Heart right ventricle (tissue), 16 donors: ENCODE measurements at regions not wholly inside any gene's neighbourhood (a gene's known extent, or its start where the extent isn't known, plus 50 kb on each side); places are given as distances from the start of the nearest gene placed in this dataset.

Experiments used
- ATAC-seq, 8 donors: fragments of 200-7000 bp; cut with Tn5 transposase; one replicate each; pipeline ENCODE4 v1.9.1; 2020; ENCODE audit warnings: mild to moderate bottlenecking in 8 of 8, moderate library complexity in 8 of 8, moderate number of reproducible peaks in 1 of 8
- DNase-seq, 2 donors: peaks; one replicate each; pipeline ENCODE4 v3.0.0-alpha.2; 2020
- H3K27ac ChIP-seq, 10 donors: fragments of 200-600 bp; sonication (generic) in 2 of 10; one replicate each; pipeline versions ENCODE4 v1.5.0 to v1.8.0; 2020 to 2022; ENCODE audit warnings: mild to moderate bottlenecking in 3 of 10
- H3K27me3 ChIP-seq, 7 donors: fragments of 200-600 bp; one replicate each; pipeline ENCODE4 v1.8.0; 2021 to 2022; ENCODE audit warnings: mild to moderate bottlenecking in 2 of 7
- H3K36me3 ChIP-seq, 9 donors: fragments of 200-600 bp; sonication (generic) in 1 of 9; one replicate each; pipeline versions ENCODE4 v1.5.0 to v1.8.0; 2020 to 2022; ENCODE audit warnings: mild to moderate bottlenecking in 2 of 9
- H3K4me1 ChIP-seq, 9 donors: fragments of 200-600 bp; sonication (generic) in 1 of 9; one replicate each; pipeline versions ENCODE4 v1.5.0 to v1.8.0; 2020 to 2022; ENCODE audit warnings: mild to moderate bottlenecking in 4 of 9
- H3K4me3 ChIP-seq, 10 donors: fragments of 200-600 bp; sonication (generic) in 2 of 10; one replicate each; pipeline versions ENCODE4 v1.5.0 to v1.8.0; 2020 to 2022; ENCODE audit warnings: mild to moderate bottlenecking in 7 of 10, moderate library complexity in 2 of 10
- H3K9me3 ChIP-seq, 11 donors: fragments of 200-600 bp in 10 of 11; sonication (generic) in 2 of 11; one replicate each; pipeline versions ENCODE4 v1.5.0 to v1.8.0; 2013 to 2022; ENCODE audit warnings: mild to moderate bottlenecking in 2 of 11, control low read depth in 1 of 11, moderate library complexity in 1 of 11
- CTCF ChIP-seq, 9 donors: fragments of 200-600 bp; sonication (generic) in 2 of 9; IDR thresholded peaks; one replicate each; pipeline versions ENCODE4 v1.5.0 to v1.8.0; 2021 to 2022; ENCODE audit warnings: antibody characterized with exemption in 9 of 9, mild to moderate bottlenecking in 5 of 9, moderate library complexity in 1 of 9
- WGBS, 2 donors: extraction: QIAGEN DNeasy Blood & Tissue Kit; methylation state at CpG; one replicate each; pipeline ENCODE4 v1.1.7; 2013; ENCODE audit warnings: inconsistent platforms in 1 of 2; 5-methylcytosine and 5-hydroxymethylcytosine counted together
- intact Hi-C, 10 donors: fragments of 100-400 bp; cut with DNase I; formaldehyde crosslinking; loops; one replicate each; pipeline versions ENCODE4 v1.11.1 to v1.14.2; 2022
- donor health status: Arrhythmogenic right ventricular cardiomyopathy.
- donor health status: ischemic (EF 13 %, LVEDD 7.1; RV severe dilation, severe dysfunction).
- donor health status: healthy with polysubstance abuse.
- donor health status: DM: no; HTN: yes; CAD: no.
- donor health status: DM: no; HTN: no; CAD: no.
- donor health status: ischemic (EF 25% LVEDD 6.9; RV normal size, moderate dysfunction).
- donor health status: ischemic (EF 25% LVEDD 5.7; RV mildly dilated, moderate dysfunction).
- donor health status: healthy.
- donor health status: DM: yes; HTN: yes; CAD: no.
- donor health status: Ischemic cardiomyopathy.
- donor health status: ischemic (EF 35%, LVEDD 5.7; RV mildly dilated, moderate dysfunction).
- donor health status: nonischemic (EF 11% LVEDD 7.7; RV severe dilation, severe dysfunction).
- donor health status: DM: yes; HTN: yes; CAD: no.
- donor health status: PGD.
- donor health status: ischemic (EF 29% LVEDD 5.4; RV normal size, mild dysfunction).
- donor health status: nonischemic (EF 23%, LVEDD 6.1; RV moderate dilation, normal function).

- ATAC-seq (no peak), DNase-seq (no peak)
- H3K27ac ChIP-seq, result no peak overlapping the region
- peaks cover 0 to 7% (median 0%) of the 10 kb centered on the region in 11 donors for H3K9me3 ChIP-seq
- H3K4me3 ChIP-seq, result no peak overlapping the region
- peaks cover 0 to 3% (median 0%) of the 10 kb centered on the region in 7 donors for H3K27me3 ChIP-seq
- TF ChIP-seq CTCF (IDR thresholded peaks at IDR 0.05), result no peak
- intact Hi-C loops, result no loop called here
- no peaks in the 10 kb centered on the region for H3K4me1 ChIP-seq
- 79 to 83% methylated on average over 4 of the region's 4 CpGs for WGBS, 2 donors
- H3K36me3 ChIP-seq, result no peaks in the 10 kb centered on the region
These were observed 770.2 kb downstream of the BCL11B start for GRCh38 chr14:98501836-98502235.

DNA sequence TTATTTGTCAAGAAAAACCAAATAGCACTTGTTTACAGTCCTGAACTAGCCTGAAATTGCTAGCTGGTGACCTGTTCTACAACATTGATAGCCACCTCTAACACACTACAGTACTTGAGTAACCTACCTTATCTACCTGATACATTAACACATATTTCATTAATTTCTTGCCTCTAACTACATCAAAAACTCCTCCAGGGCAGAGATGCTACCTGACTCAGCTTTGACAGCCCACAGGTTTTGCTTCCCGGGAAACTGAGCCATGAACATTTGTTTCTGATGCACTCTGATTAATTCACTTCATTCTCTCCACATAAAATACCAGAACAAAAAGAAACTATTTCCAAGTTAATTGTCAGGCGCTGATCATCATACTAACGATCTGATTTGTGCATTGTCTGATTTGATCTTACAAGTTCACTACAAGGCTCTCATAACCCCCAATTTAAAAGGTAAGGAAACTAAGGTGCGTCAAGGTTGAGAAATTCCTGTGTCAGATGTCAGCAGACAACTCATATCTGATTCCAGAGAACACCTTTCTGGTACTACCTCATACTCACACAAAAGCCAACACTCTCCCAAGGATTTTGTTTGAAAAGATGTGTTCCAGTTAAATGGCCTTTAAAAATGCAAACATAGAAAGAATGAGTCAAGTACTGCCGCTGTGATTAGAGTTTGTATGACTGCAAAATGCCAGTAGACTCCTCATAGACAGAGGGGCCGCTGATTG, 768.7 kb downstream of the BCL11B start:
- no peak overlapping the region for H3K4me3 ChIP-seq
- intact Hi-C loops, result no loop called here
- no peak overlapping the region for H3K27ac ChIP-seq
- TF ChIP-seq CTCF (IDR thresholded peaks at IDR 0.05), result no peak
- 84% methylated on average over 6 of the region's 6 CpGs for WGBS, 2 donors
- H3K4me1 ChIP-seq, result no peaks in the 10 kb centered on the region
- peaks cover 0 to 10% (median 0%) of the 10 kb centered on the region in 11 donors for H3K9me3 ChIP-seq
- no peak for DNase-seq
- H3K27me3 ChIP-seq, result peaks cover 0 to 3% (median 0%) of the 10 kb centered on the region in 7 donors
- ATAC-seq, result no peak
- H3K36me3 ChIP-seq, result no peaks in the 10 kb centered on the region

GRCh38 chr14:98507264-98507663, 764.7 kb downstream of the BCL11B start:
- DNase-seq (no peak), ATAC-seq (no peak)
- no peaks in the 10 kb centered on the region for H3K4me1 ChIP-seq
- peaks cover 0 to 18% (median 0%) of the 10 kb centered on the region in 11 donors for H3K9me3 ChIP-seq
- H3K36me3 ChIP-seq, result no peaks in the 10 kb centered on the region
- no peak overlapping the region for H3K27ac ChIP-seq
- TF ChIP-seq CTCF (IDR thresholded peaks at IDR 0.05), result no peak
- intact Hi-C loops, result no loop called here
- WGBS, 2 donors, result 52% methylated on average over 2 of the region's 2 CpGs
- no peak overlapping the region for H3K4me3 ChIP-seq
- H3K27me3 ChIP-seq, result peaks cover 0 to 7% (median 0%) of the 10 kb centered on the region in 7 donors

- no peak for TF ChIP-seq CTCF (IDR thresholded peaks at IDR 0.05)
- WGBS, 2 donors, result 77 to 84% methylated on average over 3 of the region's 3 CpGs
- ATAC-seq (no peak), DNase-seq (no peak)
- H3K27me3 ChIP-seq, result peaks cover 0 to 7% (median 0%) of the 10 kb centered on the region in 7 donors
- H3K27ac ChIP-seq, result no peak overlapping the region
- no peaks in the 10 kb centered on the region for H3K36me3 ChIP-seq
- no peaks in the 10 kb centered on the region for H3K4me1 ChIP-seq
- H3K9me3 ChIP-seq, result peaks cover 0 to 12% (median 0%) of the 10 kb centered on the region in 11 donors
- H3K4me3 ChIP-seq, result no peak overlapping the region
- intact Hi-C loops, result no loop called here
These were observed 761.6 kb downstream of the BCL11B start for GRCh38 chr14:98510392-98510791.
